ENCODE measurements at regions not wholly inside any gene's neighbourhood (a gene's known extent, or its start where the extent isn't known, plus 50 kb on each side); places are given as distances from the start of the nearest gene placed in this dataset.

DNA sequence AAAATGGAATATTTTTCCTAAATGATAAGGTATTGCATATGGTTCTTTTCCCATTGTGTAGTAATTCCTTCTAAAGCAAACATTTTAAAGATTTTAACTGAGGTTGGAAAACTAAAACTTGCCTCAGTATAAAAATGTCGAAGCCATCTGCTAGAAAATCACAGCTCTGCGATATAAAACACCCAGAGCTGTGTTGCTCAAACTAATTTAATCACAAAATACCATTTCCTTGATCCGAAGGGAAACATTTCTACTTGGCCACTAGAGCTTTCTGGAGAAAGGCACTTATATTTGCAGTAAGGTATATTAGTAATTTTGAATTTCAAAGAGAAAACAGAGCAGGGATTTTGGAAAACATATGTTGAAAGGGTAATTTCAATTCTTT lies 209.2 kb upstream of the ZNF32 start:
- TF ChIP-seq TAF1 (IDR thresholded peaks at IDR 0.05; ENCODE audit: borderline replicate concordance, low read depth, low read length) (no peak), POLR2A (IDR thresholded peaks at IDR 0.05; ENCODE audit: low read depth, low read length) (no peak), POLR2AphosphoS5 (IDR thresholded peaks at IDR 0.05; ENCODE audit: low read depth, low read length) (no peak)

Data from GM12892 (cell line).